Gastrocnemius medialis (tissue), 4 donors: ENCODE measurements at regions not wholly inside any gene's neighbourhood (a gene's known extent, or its start where the extent isn't known, plus 50 kb on each side); places are given as distances from the start of the nearest gene placed in this dataset.

ENCODE experiments used
- ATAC-seq, 2 donors: fragments of 150-250 bp; one replicate each; pipeline ENCODE4 v1.9.1; 2016
- DNase-seq, 2 donors: peaks; one replicate each; pipeline ENCODE4 v3.0.0-alpha.2; 2019
- H3K27ac ChIP-seq, 4 donors: fragments of 200-600 bp; sonication (generic); 1 replicate in 1 of 4; 2 replicates in 3 of 4; pipeline ENCODE4 v1.5.1; 2016 to 2018; ENCODE audit warnings: mild to moderate bottlenecking in 2 of 4, moderate library complexity in 1 of 4
- H3K27me3 ChIP-seq, 3 donors: fragments of 200-600 bp; sonication (generic) in 2 of 3; 1 replicate in 1 of 3; 2 replicates in 2 of 3; pipeline versions ENCODE4 v1.5.1 to v1.6.0; 2016 to 2019; ENCODE audit warnings: mild to moderate bottlenecking in 1 of 3, moderate library complexity in 1 of 3
- H3K36me3 ChIP-seq, 2 donors: fragments of 200-600 bp; sonication (generic) in 1 of 2; one replicate each; pipeline ENCODE4 v1.5.1; 2017 to 2018
- H3K4me1 ChIP-seq, 2 donors: fragments of 200-600 bp; sonication (generic) in 1 of 2; one replicate each; pipeline ENCODE4 v1.5.1; 2016 to 2017; ENCODE audit warnings: mild to moderate bottlenecking in 2 of 2
- H3K4me3 ChIP-seq, 4 donors: fragments of 200-600 bp; sonication (generic) in 3 of 4; 1 replicate in 1 of 4; 2 replicates in 3 of 4; pipeline ENCODE4 v1.5.1; 2016 to 2019; ENCODE audit warnings: mild to moderate bottlenecking in 2 of 4
- H3K9me3 ChIP-seq, 3 donors: fragments of 200-600 bp; sonication (generic) in 2 of 3; 1 replicate in 1 of 3; 2 replicates in 2 of 3; pipeline ENCODE4 v1.5.1; 2016 to 2019
- CTCF ChIP-seq, 5 experiments: fragments of 450-650 bp in 3 of 5; fragments of 200-600 bp in 2 of 5; sonication (generic) in 2 of 5; IDR thresholded peaks in 4 of 5; conservative IDR thresholded peaks in 1 of 5; 1 replicate in 4 of 5; 2 replicates in 1 of 5; pipeline ENCODE4 v1.5.1; 2016 to 2019; ENCODE audit warnings: antibody characterized with exemption in 5 of 5, mild to moderate bottlenecking in 3 of 5, moderate library complexity in 3 of 5
- POLR2A ChIP-seq, 2 donors: fragments of 450-650 bp; IDR thresholded peaks; one replicate each; pipeline ENCODE4 v1.6.1; 2017; ENCODE audit warnings: antibody characterized with exemption in 2 of 2, mild to moderate bottlenecking in 2 of 2, moderate library complexity in 2 of 2
- in situ Hi-C, 4 donors: fragments of 200-750 bp; cut with MboI; loops; one replicate each; pipeline versions ENCODE4 v1.15.0 to v1.8.0; 2017; ENCODE audit warnings: low sequenced_read_pairs in 4 of 4
- intact Hi-C: fragments of 100-400 bp; cut with DNase I; formaldehyde crosslinking; loops from one replicate; pipeline ENCODE4 v1.15.1; 2023; ENCODE audit warnings: low total_unique reads

GRCh38 chr1:233796146-233796783, 108.2 kb upstream of the SLC35F3 start:
- H3K27me3 ChIP-seq, result no peaks in the 10 kb centered on the region
- no peaks in the 10 kb centered on the region for H3K4me1 ChIP-seq
- H3K4me3 ChIP-seq, result no peak overlapping the region
- H3K36me3 ChIP-seq, result no peaks in the 10 kb centered on the region
- intact Hi-C loops, result no loop called here
- DNase-seq (no peak), ATAC-seq (no peak)
- H3K9me3 ChIP-seq, result no peaks in the 10 kb centered on the region
- no peak overlapping the region for H3K27ac ChIP-seq
- no peak for TF ChIP-seq CTCF (IDR thresholded peaks at IDR 0.05 in 4 of 5, conservative IDR thresholded peaks at IDR 0.05 in 1 of 5)
- TF ChIP-seq POLR2A (IDR thresholded peaks at IDR 0.05), result no peak
- in situ Hi-C loops, result loop anchor here in 1 of 4 donors (25.0 kb wide), 1 partner anchor 359 kb away; no protein-coding TSS in a partner anchor

GRCh38 chr1:233802611-233803010, 101.9 kb upstream of the SLC35F3 start:
- no peak for ATAC-seq
- intact Hi-C loops (no loop called here), in situ Hi-C loops (loop anchor here in 1 of 4 donors (25.0 kb wide), 1 partner anchor 365 kb away; no protein-coding TSS in a partner anchor)

GRCh38 chr1:233805786-233806185, 98.7 kb upstream of the SLC35F3 start:
- TF ChIP-seq CTCF (IDR thresholded peaks at IDR 0.05 in 4 of 5, conservative IDR thresholded peaks at IDR 0.05 in 1 of 5) (no peak), POLR2A (IDR thresholded peaks at IDR 0.05) (no peak)
- DNase-seq, result no peak
- in situ Hi-C loops, result loop anchor here in 1 of 4 donors (25.0 kb wide), 1 partner anchor 368 kb away; no protein-coding TSS in a partner anchor
- Histone ChIP-seq H3K4me1 (no peaks in the 10 kb centered on the region), H3K27ac (no peak overlapping the region), H3K4me3 (no peak overlapping the region), H3K36me3 (no peaks in the 10 kb centered on the region), H3K9me3 (no peaks in the 10 kb centered on the region), H3K27me3 (no peaks in the 10 kb centered on the region)
- intact Hi-C loops, result no loop called here
- no peak for ATAC-seq

More at GRCh38 chr1:233802611-233803010, 101.9 kb upstream of the SLC35F3 start:
- H3K4me3 ChIP-seq, result no peak overlapping the region
- no peak overlapping the region for H3K27ac ChIP-seq
- H3K36me3 ChIP-seq, result no peaks in the 10 kb centered on the region
- H3K4me1 ChIP-seq, result no peaks in the 10 kb centered on the region
- H3K9me3 ChIP-seq, result no peaks in the 10 kb centered on the region
- DNase-seq, result no peak
- H3K27me3 ChIP-seq, result no peaks in the 10 kb centered on the region
- TF ChIP-seq CTCF (IDR thresholded peaks at IDR 0.05 in 4 of 5, conservative IDR thresholded peaks at IDR 0.05 in 1 of 5), result no peak
- TF ChIP-seq POLR2A (IDR thresholded peaks at IDR 0.05), result no peak

GRCh38 chr1:233815357-233815756, 89.1 kb upstream of the SLC35F3 start:
- TF ChIP-seq POLR2A (IDR thresholded peaks at IDR 0.05), result no peak
- no peak for TF ChIP-seq CTCF (IDR thresholded peaks at IDR 0.05 in 4 of 5, conservative IDR thresholded peaks at IDR 0.05 in 1 of 5)
- intact Hi-C loops, result no loop called here
- Histone ChIP-seq H3K27me3 (no peaks in the 10 kb centered on the region), H3K36me3 (no peaks in the 10 kb centered on the region), H3K27ac (no peak overlapping the region), H3K4me3 (no peak overlapping the region), H3K9me3 (no peaks in the 10 kb centered on the region), H3K4me1 (no peaks in the 10 kb centered on the region)
- in situ Hi-C loops, result loop anchor here in 1 of 4 donors (25.0 kb wide), 1 partner anchor 378 kb away; no protein-coding TSS in a partner anchor
- ATAC-seq (no peak), DNase-seq (no peak)
